ENCODE measurements at regions not wholly inside any gene's neighbourhood (a gene's known extent, or its start where the extent isn't known, plus 50 kb on each side); places are given as distances from the start of the nearest gene placed in this dataset.

DNA sequence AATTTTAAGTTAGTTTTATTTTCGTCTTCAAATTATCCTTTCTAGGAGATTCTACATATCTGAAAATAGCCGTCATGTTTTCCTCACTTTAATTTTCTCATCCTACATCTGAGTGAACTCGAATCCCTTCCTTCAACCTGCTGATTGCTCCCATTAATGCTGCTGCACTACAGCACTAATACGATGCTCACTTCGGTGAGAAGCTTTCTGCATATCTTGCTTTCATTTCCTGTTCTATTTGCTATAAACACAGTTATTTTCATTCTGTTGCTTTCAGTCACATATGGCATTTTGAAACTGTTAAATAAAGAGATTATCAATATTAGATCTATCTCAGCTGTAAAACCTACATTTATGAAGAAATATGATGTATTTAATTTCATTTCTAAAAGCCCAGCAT lies 749.2 kb downstream of the EFNA5 start:
- Histone ChIP-seq H3K9ac (no peak overlapping the region), H3K9me3 (no peaks in the 10 kb centered on the region), H3K4me2 (no peak overlapping the region), H3K36me3 (no peaks in the 10 kb centered on the region), H3K4me3 (no peak overlapping the region), H3K4me1 (no peaks in the 10 kb centered on the region), H3K27ac (no peak overlapping the region), H4K20me1 (no peaks in the 10 kb centered on the region), H3K27me3 (no peaks in the 10 kb centered on the region)
- TF ChIP-seq Cebpa-rat (IDR thresholded peaks at IDR 0.05): no peak

DNA sequence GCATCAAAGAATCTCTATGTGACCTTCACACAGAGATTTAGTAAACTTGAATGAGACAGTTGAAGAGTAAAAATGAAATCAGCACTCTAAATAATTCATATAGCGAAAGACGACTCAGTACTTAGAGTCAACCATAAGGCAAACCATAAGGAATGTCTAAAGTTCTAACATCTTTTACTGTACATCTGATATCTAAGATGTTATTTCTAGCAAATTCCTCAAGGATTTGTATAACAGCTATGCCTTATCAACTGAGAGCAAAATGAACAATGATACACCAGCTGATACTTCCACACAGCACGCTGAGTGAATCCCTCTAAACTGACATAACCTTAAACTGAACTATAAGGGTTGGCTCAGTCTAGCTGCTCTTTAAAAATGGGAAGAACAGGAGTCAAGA lies 760.3 kb downstream of the EFNA5 start:
- H3K9me3 ChIP-seq: no peaks in the 10 kb centered on the region
- H3K27me3 ChIP-seq: no peaks in the 10 kb centered on the region
- TF ChIP-seq Cebpa-rat (IDR thresholded peaks at IDR 0.05): no peak
- no peak overlapping the region for H3K27ac ChIP-seq
- no peak overlapping the region for H3K4me2 ChIP-seq
- H3K9ac ChIP-seq: no peak overlapping the region
- H3K4me3 ChIP-seq: no peak overlapping the region
- no peaks in the 10 kb centered on the region for H3K36me3 ChIP-seq
- no peaks in the 10 kb centered on the region for H4K20me1 ChIP-seq
- no peaks in the 10 kb centered on the region for H3K4me1 ChIP-seq

DNA sequence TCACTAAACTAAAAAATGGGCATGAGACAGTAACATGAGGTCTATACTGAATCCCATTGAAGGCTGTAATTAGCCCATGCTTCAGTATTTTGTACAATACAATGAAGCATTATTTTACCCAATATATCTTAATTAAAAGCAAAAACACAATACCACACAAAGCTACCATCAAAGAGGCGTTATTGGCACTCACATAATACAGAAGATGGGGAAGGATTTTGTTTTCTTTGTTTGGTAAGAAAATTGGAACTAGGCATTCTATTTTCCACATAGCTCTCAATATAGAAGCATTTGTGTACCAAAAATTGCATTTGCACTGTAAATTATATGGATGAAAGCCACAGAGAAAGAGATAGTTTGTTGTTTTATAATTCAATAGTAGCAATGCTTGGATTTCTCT lies 761.0 kb downstream of the EFNA5 start:
- Histone ChIP-seq H3K9me3 (no peaks in the 10 kb centered on the region), H3K4me2 (no peak overlapping the region), H3K36me3 (no peaks in the 10 kb centered on the region), H3K27ac (no peak overlapping the region), H3K27me3 (no peaks in the 10 kb centered on the region), H3K9ac (no peak overlapping the region), H3K4me3 (no peak overlapping the region), H4K20me1 (no peaks in the 10 kb centered on the region), H3K4me1 (no peaks in the 10 kb centered on the region)
- TF ChIP-seq Cebpa-rat (IDR thresholded peaks at IDR 0.05): no peak

DNA sequence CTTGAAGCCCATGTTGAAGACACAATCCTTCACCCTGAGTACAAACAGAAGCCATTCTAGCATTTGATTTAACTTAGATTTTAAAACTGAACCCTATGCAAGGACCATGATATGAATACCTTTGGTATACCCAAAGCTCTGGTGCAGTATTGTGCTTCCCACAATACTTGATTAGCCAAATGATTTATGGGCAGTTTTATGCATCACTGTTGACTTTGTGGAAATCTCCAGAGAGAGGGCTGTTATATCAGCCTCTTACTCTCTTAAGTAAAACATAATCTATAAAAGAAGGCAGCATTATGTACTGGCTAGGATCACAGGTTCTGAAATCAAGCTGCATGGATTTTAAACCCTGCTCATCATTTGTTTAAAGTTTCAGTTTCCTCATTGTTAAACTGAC lies 762.8 kb downstream of the EFNA5 start:
- no peaks in the 10 kb centered on the region for H3K27me3 ChIP-seq
- H3K9ac ChIP-seq: no peak overlapping the region

DNA sequence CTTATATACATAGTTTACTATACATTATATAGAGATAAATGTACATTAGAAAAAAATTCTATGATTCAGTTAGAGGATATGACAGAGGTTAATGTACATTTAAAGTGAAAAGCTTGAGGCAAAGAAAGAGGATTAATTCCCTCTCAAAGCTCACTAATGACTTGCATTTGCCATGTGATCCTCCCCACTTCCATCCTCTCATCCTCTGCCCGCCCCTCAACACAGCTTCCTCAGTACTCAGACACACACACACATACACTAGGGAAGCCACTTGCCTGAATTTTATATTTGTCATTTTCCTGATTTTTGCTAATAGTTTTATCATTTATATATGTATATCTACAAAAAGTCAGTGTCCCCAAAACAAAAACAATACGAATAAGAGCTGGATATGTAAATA lies 764.5 kb downstream of the EFNA5 start:
- Histone ChIP-seq H3K27me3 (no peaks in the 10 kb centered on the region), H3K4me1 (no peaks in the 10 kb centered on the region), H3K9ac (no peak overlapping the region), H3K36me3 (no peaks in the 10 kb centered on the region), H3K9me3 (no peaks in the 10 kb centered on the region), H3K4me2 (no peak overlapping the region), H3K27ac (no peak overlapping the region), H3K4me3 (no peak overlapping the region), H4K20me1 (no peaks in the 10 kb centered on the region)
- no peak for TF ChIP-seq Cebpa-rat (IDR thresholded peaks at IDR 0.05)

More for the DNA sequence above, 762.8 kb downstream of the EFNA5 start:
- TF ChIP-seq Cebpa-rat (IDR thresholded peaks at IDR 0.05): no peak
- Histone ChIP-seq H3K4me3 (no peak overlapping the region), H3K36me3 (no peaks in the 10 kb centered on the region), H3K4me2 (no peak overlapping the region), H3K4me1 (no peaks in the 10 kb centered on the region), H3K27ac (no peak overlapping the region), H4K20me1 (no peaks in the 10 kb centered on the region), H3K9me3 (no peaks in the 10 kb centered on the region)

DNA sequence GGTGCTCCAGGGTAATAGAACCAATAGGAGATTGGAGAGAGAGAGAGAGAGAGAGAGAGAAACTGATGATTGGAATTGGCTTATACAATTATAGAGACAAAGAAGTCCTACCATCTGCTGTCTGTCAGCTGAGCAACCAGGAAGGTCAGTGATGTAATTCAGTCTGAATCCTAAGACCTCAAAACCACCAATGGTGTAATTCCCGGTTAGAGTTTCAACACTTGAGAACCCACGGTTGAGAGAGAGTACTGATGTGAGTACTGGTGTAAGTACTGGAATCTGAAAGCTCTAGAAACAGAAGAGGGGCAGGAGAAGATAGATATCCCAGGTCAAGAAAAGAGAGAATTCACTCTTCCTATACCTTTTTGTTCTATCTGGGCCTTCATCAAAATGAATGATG lies 775.8 kb downstream of the EFNA5 start:
- H3K9ac ChIP-seq: no peak overlapping the region
- H3K4me2 ChIP-seq: no peak overlapping the region
- TF ChIP-seq Cebpa-rat (IDR thresholded peaks at IDR 0.05): no peak
- H3K4me1 ChIP-seq: no peaks in the 10 kb centered on the region
- no peak overlapping the region for H3K4me3 ChIP-seq
- no peaks in the 10 kb centered on the region for H4K20me1 ChIP-seq
- H3K9me3 ChIP-seq: no peaks in the 10 kb centered on the region
- H3K27me3 ChIP-seq: no peaks in the 10 kb centered on the region
- no peak overlapping the region for H3K27ac ChIP-seq
- no peaks in the 10 kb centered on the region for H3K36me3 ChIP-seq

DNA sequence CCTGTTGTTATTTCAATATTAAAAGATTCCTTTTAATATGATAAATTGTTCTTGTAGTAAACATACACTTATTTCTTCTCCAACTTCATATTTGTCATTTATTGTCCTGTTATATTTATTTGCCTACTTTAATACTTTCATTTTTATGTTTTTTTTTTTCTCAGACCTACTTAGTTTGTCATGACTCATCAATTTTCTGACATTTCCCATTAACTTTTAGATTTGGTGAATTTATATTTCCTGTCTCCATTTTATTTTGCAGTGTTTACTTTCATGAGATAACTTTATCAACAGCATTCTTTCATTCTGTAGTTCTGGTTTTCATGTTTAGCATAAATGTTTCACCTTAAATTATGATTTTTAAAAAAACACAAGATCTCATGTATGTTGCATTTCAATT lies 788.7 kb downstream of the EFNA5 start:
- Histone ChIP-seq H3K27ac (no peak overlapping the region), H4K20me1 (no peaks in the 10 kb centered on the region), H3K9me3 (peaks cover 2% of the 10 kb centered on the region), H3K4me1 (no peaks in the 10 kb centered on the region), H3K9ac (no peak overlapping the region), H3K27me3 (no peaks in the 10 kb centered on the region), H3K4me2 (no peak overlapping the region), H3K36me3 (no peaks in the 10 kb centered on the region), H3K4me3 (no peak overlapping the region)
- no peak for TF ChIP-seq Cebpa-rat (IDR thresholded peaks at IDR 0.05)

DNA sequence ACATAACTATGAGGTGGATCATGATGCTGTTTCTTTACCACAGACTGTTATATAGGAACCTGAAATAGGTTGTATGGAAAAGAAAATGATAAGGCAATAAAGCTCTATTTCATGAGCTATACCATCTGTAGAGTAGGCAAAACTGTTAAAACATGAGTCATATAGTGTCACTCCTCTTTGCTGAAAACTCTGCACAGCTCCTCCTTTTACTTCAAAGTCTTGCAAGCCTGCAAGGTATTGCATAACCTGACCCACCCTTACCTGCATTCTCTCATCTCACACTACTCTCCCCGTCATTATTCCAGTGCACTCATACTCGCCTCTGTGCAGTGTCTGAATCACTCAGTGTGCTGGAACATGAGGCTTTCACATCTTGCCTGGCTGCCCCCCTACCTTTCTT lies 790.1 kb downstream of the EFNA5 start:
- Histone ChIP-seq H4K20me1 (no peaks in the 10 kb centered on the region), H3K36me3 (no peaks in the 10 kb centered on the region), H3K4me1 (no peaks in the 10 kb centered on the region), H3K27ac (no peak overlapping the region), H3K27me3 (no peaks in the 10 kb centered on the region), H3K9ac (no peak overlapping the region), H3K9me3 (peaks cover 16% of the 10 kb centered on the region), H3K4me2 (no peak overlapping the region), H3K4me3 (no peak overlapping the region)
- TF ChIP-seq Cebpa-rat (IDR thresholded peaks at IDR 0.05): no peak

DNA sequence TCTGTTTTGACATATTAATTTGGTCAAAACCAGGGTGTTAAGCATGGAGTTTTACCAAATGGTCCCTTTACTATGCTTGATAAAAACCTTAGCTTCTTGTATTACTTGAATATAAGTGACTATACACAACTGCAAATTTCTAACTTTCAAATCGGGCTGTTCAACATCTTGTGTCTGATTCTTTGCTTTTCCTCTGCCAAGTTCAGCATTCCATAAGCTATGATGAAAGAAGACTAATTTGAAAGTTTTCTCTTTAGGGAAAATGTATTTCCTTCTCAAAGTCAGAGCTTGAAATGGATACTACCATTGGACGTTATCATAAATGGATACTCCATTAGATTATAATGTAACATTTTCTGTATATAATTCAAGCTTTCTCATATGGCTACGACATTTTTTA lies 792.9 kb downstream of the EFNA5 start:
- H4K20me1 ChIP-seq: no peaks in the 10 kb centered on the region
- no peak overlapping the region for H3K4me3 ChIP-seq
- H3K36me3 ChIP-seq: no peaks in the 10 kb centered on the region
- no peaks in the 10 kb centered on the region for H3K27me3 ChIP-seq
- H3K27ac ChIP-seq: no peak overlapping the region
- H3K4me1 ChIP-seq: no peaks in the 10 kb centered on the region
- H3K4me2 ChIP-seq: no peak overlapping the region
- peaks cover 25% of the 10 kb centered on the region for H3K9me3 ChIP-seq
- H3K9ac ChIP-seq: no peak overlapping the region
- TF ChIP-seq Cebpa-rat (IDR thresholded peaks at IDR 0.05): no peak

DNA sequence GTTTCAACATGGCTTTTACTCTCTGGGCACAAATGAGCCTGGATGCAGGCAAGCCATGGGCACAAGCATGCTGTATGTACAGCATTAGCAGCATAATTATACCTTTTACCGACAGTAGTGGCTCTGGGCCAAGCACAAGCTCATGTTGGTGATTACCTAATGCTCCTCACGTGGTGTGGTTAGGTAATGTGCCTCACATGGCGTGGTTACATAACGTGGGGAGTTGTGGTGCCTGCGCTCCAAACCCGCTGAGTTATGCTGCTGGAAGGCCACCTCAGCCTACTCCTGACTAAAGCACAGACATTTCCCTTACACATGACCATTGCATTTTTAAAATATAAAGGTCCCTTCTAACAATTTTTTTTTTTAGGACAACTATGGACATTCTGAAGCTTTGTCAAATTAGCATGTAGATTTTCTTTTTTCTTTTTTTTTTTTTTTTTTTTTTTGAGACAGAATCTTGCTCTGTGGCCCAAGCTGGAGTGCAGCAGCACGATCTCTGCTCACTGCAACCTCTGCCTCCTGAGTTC lies 794.0 kb downstream of the EFNA5 start:
- H3K36me3 ChIP-seq: no peaks in the 10 kb centered on the region
- no peak overlapping the region for H3K9ac ChIP-seq
- peaks cover 25% of the 10 kb centered on the region for H3K9me3 ChIP-seq
- H3K27ac ChIP-seq: no peak overlapping the region
- no peaks in the 10 kb centered on the region for H4K20me1 ChIP-seq
- no peak overlapping the region for H3K4me3 ChIP-seq
- H3K27me3 ChIP-seq: no peaks in the 10 kb centered on the region
- no peak for TF ChIP-seq Cebpa-rat (IDR thresholded peaks at IDR 0.05)
- H3K4me2 ChIP-seq: no peak overlapping the region
- H3K4me1 ChIP-seq: no peaks in the 10 kb centered on the region

DNA sequence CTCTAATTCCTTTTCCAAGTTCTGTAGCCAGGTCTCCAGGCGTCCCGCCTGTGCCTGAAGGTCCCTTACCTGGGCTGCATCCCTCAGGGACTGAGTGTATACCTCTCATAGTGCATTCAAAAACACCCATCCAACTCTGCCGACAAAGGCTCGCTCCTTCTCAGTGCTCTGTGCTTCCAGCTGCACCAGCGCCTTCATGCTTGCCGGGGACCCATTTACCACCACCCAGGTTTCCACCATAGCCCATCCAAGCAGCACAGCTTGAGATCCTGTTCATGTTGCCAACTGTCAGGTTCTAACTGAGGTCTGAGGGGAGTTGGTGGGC lies 794.5 kb downstream of the EFNA5 start:
- H3K4me2 ChIP-seq: no peak overlapping the region
- no peak overlapping the region for H3K4me3 ChIP-seq
- H4K20me1 ChIP-seq: no peaks in the 10 kb centered on the region
- TF ChIP-seq Cebpa-rat (IDR thresholded peaks at IDR 0.05): no peak
- H3K4me1 ChIP-seq: no peaks in the 10 kb centered on the region
- no peaks in the 10 kb centered on the region for H3K27me3 ChIP-seq
- no peak overlapping the region for H3K27ac ChIP-seq
- H3K9ac ChIP-seq: no peak overlapping the region
- H3K9me3 ChIP-seq: peaks cover 25% of the 10 kb centered on the region
- no peaks in the 10 kb centered on the region for H3K36me3 ChIP-seq
